ENCODE measurements at regions not wholly inside any gene's neighbourhood (a gene's known extent, or its start where the extent isn't known, plus 50 kb on each side); places are given as distances from the start of the nearest gene placed in this dataset.

GRCh38 chr14:43369710-43370564 lies 1137.1 kb downstream of the FSCB start:
- TF ChIP-seq SNAI2 (CRISPR knock-in tag; IDR thresholded peaks at IDR 0.05) = no peak
- TF ChIP-seq BACH2 (CRISPR knock-in tag; IDR thresholded peaks at IDR 0.05; ENCODE audit: borderline replicate concordance) = no peak
- TF ChIP-seq ZFP3 (CRISPR knock-in tag; IDR thresholded peaks at IDR 0.05) = no peak
- TF ChIP-seq TOX (CRISPR knock-in tag; IDR thresholded peaks at IDR 0.05; ENCODE audit: borderline replicate concordance) = no peak
- no peak for TF ChIP-seq ISL1 (CRISPR knock-in tag; IDR thresholded peaks at IDR 0.05)
- no peak for TF ChIP-seq ZNF8 (CRISPR knock-in tag; IDR thresholded peaks at IDR 0.05)
- no peak for TF ChIP-seq ESRRG (CRISPR knock-in tag; IDR thresholded peaks at IDR 0.05)
- TF ChIP-seq TSHZ2 (CRISPR knock-in tag; IDR thresholded peaks at IDR 0.05) = no peak
- no peak for TF ChIP-seq GLIS3 (CRISPR knock-in tag; IDR thresholded peaks at IDR 0.05)
- TF ChIP-seq ZNF565 (CRISPR knock-in tag; conservative IDR thresholded peaks at IDR 0.05; ENCODE audit: low read depth) = no peak
- no peak for TF ChIP-seq CSRNP3 (CRISPR knock-in tag; IDR thresholded peaks at IDR 0.05)

GRCh38 chr14:43362586-43362985 lies 1144.5 kb downstream of the FSCB start:
- TF ChIP-seq POU6F1 (CRISPR knock-in tag; IDR thresholded peaks at IDR 0.05; ENCODE audit: borderline replicate concordance, low read depth) (no peak), TSHZ2 (CRISPR knock-in tag; IDR thresholded peaks at IDR 0.05) (no peak), ZNF8 (CRISPR knock-in tag; IDR thresholded peaks at IDR 0.05) (no peak), TCF4 (CRISPR knock-in tag; IDR thresholded peaks at IDR 0.05; ENCODE audit: borderline replicate concordance) (no peak), PPARA (CRISPR knock-in tag; IDR thresholded peaks at IDR 0.05; ENCODE audit: borderline replicate concordance) (no peak), ISL1 (CRISPR knock-in tag; IDR thresholded peaks at IDR 0.05) (no peak), RARB (CRISPR knock-in tag; IDR thresholded peaks at IDR 0.05) (no peak), ARNTL (CRISPR knock-in tag; IDR thresholded peaks at IDR 0.05; ENCODE audit: borderline replicate concordance, low read depth) (no peak), CSDC2 (CRISPR knock-in tag; IDR thresholded peaks at IDR 0.05) (no peak), ZNF565 (CRISPR knock-in tag; conservative IDR thresholded peaks at IDR 0.05; ENCODE audit: low read depth) (no peak)
- no peak for ATAC-seq

More at GRCh38 chr14:43369710-43370564, 1137.1 kb downstream of the FSCB start:
- ATAC-seq = no peak

- no peak for ATAC-seq
- TF ChIP-seq OSR1 (CRISPR knock-in tag; IDR thresholded peaks at IDR 0.05) = no peak
- TF ChIP-seq CSRNP3 (CRISPR knock-in tag; IDR thresholded peaks at IDR 0.05) = no peak
- TF ChIP-seq POU6F1 (CRISPR knock-in tag; IDR thresholded peaks at IDR 0.05; ENCODE audit: borderline replicate concordance, low read depth) = no peak
- TF ChIP-seq ARNTL (CRISPR knock-in tag; IDR thresholded peaks at IDR 0.05; ENCODE audit: borderline replicate concordance, low read depth) = no peak
- TF ChIP-seq ZFP30 (CRISPR knock-in tag; IDR thresholded peaks at IDR 0.05) = no peak
- no peak for TF ChIP-seq TCF4 (CRISPR knock-in tag; IDR thresholded peaks at IDR 0.05; ENCODE audit: borderline replicate concordance)
- no peak for TF ChIP-seq PATZ1 (CRISPR knock-in tag; IDR thresholded peaks at IDR 0.05; ENCODE audit: borderline replicate concordance)
- TF ChIP-seq ZFP3 (CRISPR knock-in tag; IDR thresholded peaks at IDR 0.05) = no peak
- TF ChIP-seq ISL1 (CRISPR knock-in tag; IDR thresholded peaks at IDR 0.05) = no peak
These were observed 1145.3 kb downstream of the FSCB start for GRCh38 chr14:43361751-43362150.
